GM12874 (cell line): ENCODE measurements at regions not wholly inside any gene's neighbourhood (a gene's known extent, or its start where the extent isn't known, plus 50 kb on each side); places are given as distances from the start of the nearest gene placed in this dataset.

Experiments
- TF ChIP-seq, protein P1 (sequence below): IDR thresholded peaks from 2 replicates; pipeline ENCODE4 v1.5.1; 2011; ENCODE audit warnings: low read depth, mild to moderate bottlenecking, control low read depth, low read length, moderate library complexity; ENCODE audit not compliant: insufficient read depth

DNA sequence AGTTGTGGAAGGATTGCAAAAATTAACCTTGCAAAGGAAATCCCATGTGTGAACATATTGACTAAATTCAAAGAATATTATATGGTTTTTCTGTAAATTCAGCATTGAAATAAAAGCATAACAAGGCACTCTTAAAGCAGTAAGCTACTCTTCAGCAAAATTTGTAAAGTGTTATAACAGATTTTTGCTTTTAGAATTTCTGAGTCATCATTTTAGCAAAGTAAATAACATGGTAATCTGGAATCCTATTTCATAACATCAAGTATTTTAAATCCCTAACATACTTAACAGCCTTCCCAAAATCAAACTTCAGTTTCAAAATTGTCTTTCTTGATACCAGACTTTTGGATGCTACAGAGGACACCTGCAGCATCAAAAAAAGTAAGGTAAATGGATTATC lies 436.0 kb upstream of the CDH9 start:
- TF ChIP-seq, protein P1, sequence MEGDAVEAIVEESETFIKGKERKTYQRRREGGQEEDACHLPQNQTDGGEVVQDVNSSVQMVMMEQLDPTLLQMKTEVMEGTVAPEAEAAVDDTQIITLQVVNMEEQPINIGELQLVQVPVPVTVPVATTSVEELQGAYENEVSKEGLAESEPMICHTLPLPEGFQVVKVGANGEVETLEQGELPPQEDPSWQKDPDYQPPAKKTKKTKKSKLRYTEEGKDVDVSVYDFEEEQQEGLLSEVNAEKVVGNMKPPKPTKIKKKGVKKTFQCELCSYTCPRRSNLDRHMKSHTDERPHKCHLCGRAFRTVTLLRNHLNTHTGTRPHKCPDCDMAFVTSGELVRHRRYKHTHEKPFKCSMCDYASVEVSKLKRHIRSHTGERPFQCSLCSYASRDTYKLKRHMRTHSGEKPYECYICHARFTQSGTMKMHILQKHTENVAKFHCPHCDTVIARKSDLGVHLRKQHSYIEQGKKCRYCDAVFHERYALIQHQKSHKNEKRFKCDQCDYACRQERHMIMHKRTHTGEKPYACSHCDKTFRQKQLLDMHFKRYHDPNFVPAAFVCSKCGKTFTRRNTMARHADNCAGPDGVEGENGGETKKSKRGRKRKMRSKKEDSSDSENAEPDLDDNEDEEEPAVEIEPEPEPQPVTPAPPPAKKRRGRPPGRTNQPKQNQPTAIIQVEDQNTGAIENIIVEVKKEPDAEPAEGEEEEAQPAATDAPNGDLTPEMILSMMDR, result no peak

DNA sequence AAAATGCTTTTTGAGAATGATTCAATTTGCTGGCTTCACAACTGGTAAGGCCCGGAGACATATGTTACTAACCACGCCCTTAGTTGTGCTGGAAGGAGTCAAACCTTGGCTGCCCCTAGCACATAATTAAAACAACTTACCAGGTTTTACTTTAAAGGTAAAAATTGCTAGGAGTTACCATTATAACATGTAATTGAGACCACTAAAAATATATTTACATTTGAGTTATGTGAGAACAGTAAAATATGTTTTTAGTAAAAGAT lies 435.6 kb upstream of the CDH9 start:
- TF ChIP-seq, protein P1, result no peak

DNA sequence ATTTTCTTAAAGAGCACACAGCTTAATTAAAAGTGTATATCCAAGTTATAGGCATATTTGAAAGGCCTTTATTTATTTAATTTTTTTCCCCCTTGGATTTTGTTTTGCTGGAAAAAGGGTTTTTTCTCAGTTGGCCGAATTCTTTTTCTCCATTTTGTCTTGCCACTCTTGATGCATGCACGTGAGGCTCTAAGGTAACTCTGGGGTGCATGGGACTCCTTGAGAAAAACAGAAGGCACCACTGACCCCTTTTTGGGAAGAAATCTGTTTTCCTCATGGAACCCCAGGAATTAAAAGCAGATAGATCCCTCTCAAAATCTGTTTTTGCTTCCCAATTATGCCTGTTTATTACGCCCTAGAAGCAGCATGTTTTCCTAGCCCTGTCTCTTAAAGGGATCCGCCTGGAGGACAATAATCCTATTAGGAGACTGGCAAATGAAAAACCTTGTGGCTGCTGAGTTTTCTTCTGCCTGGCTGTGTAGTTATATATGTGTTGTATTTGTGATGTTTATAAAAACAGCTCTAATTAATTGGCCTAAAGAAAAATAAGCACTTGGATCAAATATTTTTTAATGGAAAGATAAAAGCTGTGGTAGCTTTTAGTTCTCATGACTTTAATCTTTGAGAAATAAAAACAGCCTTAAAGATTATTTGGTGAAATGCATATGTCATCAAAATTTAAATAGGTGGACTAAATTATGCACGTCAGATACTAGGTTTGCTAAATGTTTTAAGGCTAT lies 435.1 kb upstream of the CDH9 start:
- TF ChIP-seq, protein P1, result no peak

DNA sequence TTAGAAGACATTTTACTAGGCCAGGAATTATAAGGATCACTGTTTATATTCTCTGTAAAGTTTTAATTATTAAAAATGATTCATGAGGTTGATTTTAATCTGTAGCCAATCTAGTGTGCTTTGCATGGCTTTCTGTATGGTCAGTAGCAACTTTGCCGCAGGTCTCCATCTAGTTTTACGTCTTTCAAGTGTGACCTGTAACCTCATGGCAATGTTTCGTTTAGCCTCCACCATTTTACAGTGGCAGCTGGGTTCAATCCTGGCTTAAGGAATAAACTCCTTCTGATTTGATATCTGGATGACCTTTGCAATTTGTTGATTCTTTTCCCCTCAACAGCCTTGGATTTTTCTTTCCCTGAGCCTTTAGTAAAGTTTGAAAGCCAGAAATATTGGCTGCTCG lies 434.5 kb upstream of the CDH9 start:
- TF ChIP-seq, protein P1, result no peak

DNA sequence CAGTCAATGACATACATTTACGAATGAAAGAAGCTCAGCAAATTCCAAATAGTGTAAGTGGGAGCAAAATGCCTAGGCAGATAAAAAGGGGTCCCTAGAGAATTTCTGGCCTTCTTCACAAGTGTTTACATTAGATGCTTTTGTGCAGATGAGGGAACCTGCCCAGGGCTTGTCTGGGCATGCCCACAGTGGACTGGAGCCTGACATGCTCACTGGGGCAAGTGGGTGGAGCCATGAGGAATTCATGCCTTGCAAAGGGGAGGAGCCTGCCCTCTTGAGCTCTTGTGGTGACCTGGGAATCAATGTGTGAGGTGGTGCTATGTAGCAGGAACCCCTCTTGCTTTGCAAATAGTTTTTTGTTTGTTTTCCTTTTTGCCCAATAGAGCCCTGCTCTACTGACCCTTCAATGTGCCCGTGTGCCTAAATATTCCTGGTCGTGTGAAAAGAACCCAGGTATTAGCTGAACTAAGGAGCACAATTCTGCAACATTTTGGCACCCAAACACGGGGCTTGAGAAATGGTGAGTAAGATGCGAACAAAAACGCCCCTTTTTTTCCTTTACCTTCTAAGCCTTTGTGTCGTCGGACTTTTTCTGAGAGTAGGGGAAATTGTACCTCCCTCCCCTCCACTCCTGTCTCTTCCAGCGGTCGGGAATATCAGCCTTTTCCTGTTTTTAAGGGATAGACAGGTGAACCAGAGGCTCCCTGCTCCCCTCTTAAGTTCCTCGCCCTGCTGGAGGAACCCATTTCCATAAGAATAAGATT lies 433.8 kb upstream of the CDH9 start:
- TF ChIP-seq, protein P1, result no peak

DNA sequence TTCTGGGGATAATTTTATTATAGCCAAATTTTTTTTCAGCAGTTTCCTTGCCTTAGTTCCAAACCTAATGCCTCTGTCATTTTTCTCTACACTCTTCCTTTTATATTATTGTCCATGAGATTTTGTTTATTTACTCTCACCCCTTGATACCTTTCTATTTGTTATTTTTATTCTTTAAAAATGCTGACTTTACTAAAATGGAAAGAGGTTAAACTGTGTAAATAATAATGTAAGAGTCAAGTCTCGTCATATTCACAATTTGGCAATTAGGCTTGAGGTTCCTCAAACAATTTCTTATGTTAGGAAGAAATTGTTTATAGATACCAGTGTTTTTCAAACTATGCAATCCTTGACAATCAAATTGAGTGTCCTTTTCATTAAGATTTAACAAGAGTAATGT lies 428.6 kb upstream of the CDH9 start:
- TF ChIP-seq, protein P1, result no peak

DNA sequence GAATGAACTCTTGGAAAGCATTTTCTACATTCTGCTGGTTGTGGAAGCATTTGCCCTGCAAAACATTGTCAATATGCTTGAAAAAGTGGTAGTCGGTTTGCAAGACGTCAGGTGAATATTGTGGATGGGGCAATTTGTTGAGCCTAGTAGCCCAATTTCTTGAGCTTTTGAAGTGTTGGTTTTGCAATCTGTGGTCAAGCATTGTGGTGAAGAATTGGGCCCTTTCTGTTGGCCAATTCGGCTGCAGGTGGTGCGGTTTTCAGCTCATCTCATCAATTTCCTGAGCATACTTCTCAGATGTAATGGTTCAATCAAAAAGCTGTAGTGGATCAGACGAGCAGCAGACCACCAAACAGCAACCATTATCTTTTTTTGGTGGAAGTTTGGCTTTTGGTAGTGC lies 426.8 kb upstream of the CDH9 start:
- TF ChIP-seq, protein P1, result no peak
